ENCODE measurements at regions not wholly inside any gene's neighbourhood (a gene's known extent, or its start where the extent isn't known, plus 50 kb on each side); places are given as distances from the start of the nearest gene placed in this dataset.

GRCh38 chr9:81874250-81874649 is 54.0 kb upstream of the SPATA31D4 start:
- CTCF ChIA-PET, result no interaction called here
- POLR2A ChIA-PET, result no interaction called here
- DNase-seq (ENCODE audit: extremely low spot score), result no peak
- TF ChIP-seq HDGF (IDR thresholded peaks at IDR 0.05; ENCODE audit: borderline replicate concordance), result no peak
- TF ChIP-seq NFRKB (IDR thresholded peaks at IDR 0.05), result no peak
- no peak for TF ChIP-seq CTBP1 (IDR thresholded peaks at IDR 0.05; ENCODE audit: borderline replicate concordance)
- TF ChIP-seq SP1 (IDR thresholded peaks at IDR 0.05), result no peak
- TF ChIP-seq BHLHE40 (IDR thresholded peaks at IDR 0.05; ENCODE audit: borderline replicate concordance), result no peak
- no peak for TF ChIP-seq TARDBP (IDR thresholded peaks at IDR 0.05)
- TF ChIP-seq LEF1 (IDR thresholded peaks at IDR 0.05; ENCODE audit: borderline replicate concordance), result no peak
- TF ChIP-seq FOXA1 (IDR thresholded peaks at IDR 0.05), result no peak

GRCh38 chr9:81874931-81875330 is 53.3 kb upstream of the SPATA31D4 start:
- no peak for DNase-seq (ENCODE audit: extremely low spot score)

DNA sequence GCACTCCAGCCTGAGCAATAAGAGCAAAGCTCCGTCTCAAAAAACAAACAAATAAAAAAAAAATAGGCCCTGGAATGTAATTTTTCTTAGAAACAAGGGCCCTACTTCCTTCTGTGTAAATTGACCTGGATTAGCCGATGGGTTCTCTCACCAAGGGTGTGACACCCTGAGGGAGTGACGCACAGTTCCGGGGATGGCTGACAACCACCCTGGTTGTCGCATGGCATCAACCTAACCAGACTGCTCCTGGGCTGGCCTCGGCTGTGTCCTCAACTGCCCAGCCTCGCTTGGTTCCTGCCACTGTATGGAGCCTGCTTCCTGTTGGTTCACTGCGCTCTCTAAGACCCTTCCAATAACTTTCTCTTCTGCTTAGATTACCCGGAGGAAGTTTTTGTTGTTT is 51.2 kb upstream of the SPATA31D4 start:
- ChIA-PET POLR2A (no interaction called here), CTCF (no interaction called here)
- DNase-seq (ENCODE audit: extremely low spot score), result no peak
- no peak for TF ChIP-seq NFRKB (IDR thresholded peaks at IDR 0.05)
- no peak for TF ChIP-seq CTBP1 (IDR thresholded peaks at IDR 0.05; ENCODE audit: borderline replicate concordance)
- TF ChIP-seq LEF1 (IDR thresholded peaks at IDR 0.05; ENCODE audit: borderline replicate concordance), result no peak
- TF ChIP-seq ARNT (IDR thresholded peaks at IDR 0.05), result no peak
- no peak for TF ChIP-seq PKNOX1 (IDR thresholded peaks at IDR 0.05)
- TF ChIP-seq HDGF (IDR thresholded peaks at IDR 0.05; ENCODE audit: borderline replicate concordance), result no peak
- no peak for TF ChIP-seq FOXK2 (IDR thresholded peaks at IDR 0.05)
- no peak for TF ChIP-seq ELF4 (IDR thresholded peaks at IDR 0.05)
- no peak for TF ChIP-seq FOXA1 (IDR thresholded peaks at IDR 0.05)
- no peak for TF ChIP-seq ZNF384 (IDR thresholded peaks at IDR 0.05)
- TF ChIP-seq SP1 (IDR thresholded peaks at IDR 0.05), result no peak
- TF ChIP-seq BHLHE40 (IDR thresholded peaks at IDR 0.05; ENCODE audit: borderline replicate concordance), result no peak
- no peak for TF ChIP-seq FOXM1 (IDR thresholded peaks at IDR 0.05; ENCODE audit: borderline replicate concordance)
- TF ChIP-seq L3MBTL2 (conservative IDR thresholded peaks at IDR 0.05), result no peak
- no peak for TF ChIP-seq SUZ12 (IDR thresholded peaks at IDR 0.05)
- TF ChIP-seq TARDBP (IDR thresholded peaks at IDR 0.05), result no peak

More at GRCh38 chr9:81874931-81875330, 53.3 kb upstream of the SPATA31D4 start:
- TF ChIP-seq NFRKB (IDR thresholded peaks at IDR 0.05), result no peak
- no peak for TF ChIP-seq ZNF384 (IDR thresholded peaks at IDR 0.05)
- TF ChIP-seq CTBP1 (IDR thresholded peaks at IDR 0.05; ENCODE audit: borderline replicate concordance), result no peak
- ChIA-PET POLR2A (no interaction called here), CTCF (no interaction called here)

Measured in HEK293T (cell line).